HCT116 (cell line): ENCODE measurements at regions not wholly inside any gene's neighbourhood (a gene's known extent, or its start where the extent isn't known, plus 50 kb on each side); places are given as distances from the start of the nearest gene placed in this dataset.

ENCODE experiments used
- CTCF ChIP-seq, 3 experiments: fragments of 200-600 bp in 1 of 3; sonication (generic) in 1 of 3; IDR thresholded peaks in 2 of 3; conservative IDR thresholded peaks in 1 of 3; 2 replicates each; pipeline ENCODE4 v1.5.1; 2012 to 2017; ENCODE audit warnings: low read depth in 2 of 3, low read length in 2 of 3, antibody characterized with exemption in 1 of 3, borderline replicate concordance in 1 of 3, control low read depth in 1 of 3, mild to moderate bottlenecking in 1 of 3, mixed read lengths in 1 of 3, mixed run types in 1 of 3, moderate library complexity in 1 of 3; ENCODE audit not compliant: insufficient read depth in 1 of 3
- ELF1 ChIP-seq: IDR thresholded peaks from 2 replicates; pipeline ENCODE4 v1.6.1; 2012; ENCODE audit warnings: low read depth, borderline replicate concordance
- EZH2 ChIP-seq: fragments of 200-600 bp; sonication (generic); IDR thresholded peaks from 2 replicates; pipeline ENCODE4 v1.6.1; 2017; ENCODE audit warnings: antibody characterized with exemption, mixed run types
- POLR2A ChIP-seq: IDR thresholded peaks from 2 replicates; pipeline ENCODE4 v1.7.0; 2011; ENCODE audit warnings: borderline replicate concordance; ENCODE audit not compliant: insufficient read depth, insufficient read length; ENCODE audit errors: extremely low read depth
- POLR2AphosphoS5 ChIP-seq: IDR thresholded peaks from 2 replicates; pipeline ENCODE4 v1.6.1; 2011; ENCODE audit warnings: mild to moderate bottlenecking, low read depth, low read length, moderate library complexity
- RAD21 ChIP-seq: IDR thresholded peaks from 2 replicates; pipeline ENCODE4 v1.6.1; 2012; ENCODE audit warnings: low read depth, mild to moderate bottlenecking
- SIN3A ChIP-seq: IDR thresholded peaks from 2 replicates; pipeline ENCODE4 v1.6.1; 2012; ENCODE audit warnings: low read depth

- TF ChIP-seq POLR2A (no peak), EZH2 (no peak), RAD21 (no peak), POLR2AphosphoS5 (no peak), ELF1 (no peak), SIN3A (no peak), CTCF (IDR thresholded peaks at IDR 0.05 in 2 of 3, conservative IDR thresholded peaks at IDR 0.05 in 1 of 3; ENCODE audit: borderline replicate concordance in 1 of 3, insufficient read depth in 1 of 3, low read depth in 2 of 3, low read length in 2 of 3) (no peak)
Observed at GRCh38 chr11:80162387-80162786, 721.6 kb upstream of the TENM4 start.
